MCF 10A (cell line): ENCODE measurements at regions not wholly inside any gene's neighbourhood (a gene's known extent, or its start where the extent isn't known, plus 50 kb on each side); places are given as distances from the start of the nearest gene placed in this dataset.

ENCODE experiments used
- BruUV-seq: library from RNA; stranded (reverse); fragments of 400-500 nt; replicated peaks from 2 replicates; lab custom pipeline; 2021; lab: Mats Ljungman, UMichigan
- CTCF ChIA-PET: fragments of 300-600 bp; sonication (Branson Sonifier 250); formaldehyde crosslinking; extraction: SDS; loops from one replicate; lab custom pipeline; 2021; ENCODE audit warnings: antibody characterized with exemption, inconsistent platforms; lab: Yijun Ruan, JAX
- POLR2A ChIA-PET: fragments of 300-600, 350-650 bp; sonication (Branson Sonifier 250); formaldehyde crosslinking; extraction: SDS; loops from one replicate; lab custom pipeline; 2020; ENCODE audit warnings: antibody characterized with exemption, inconsistent platforms; lab: Yijun Ruan, JAX
- DNase-seq: peaks from one replicate; pipeline ENCODE4 v3.0.0-alpha.2; 2018; ENCODE audit not compliant: unreplicated experiment
- H3K27ac Mint-ChIP-seq: one replicate; pipeline ENCODE4 v1.8.0; 2022; ENCODE audit warnings: mild to moderate bottlenecking, low read depth, mixed read lengths; ENCODE audit not compliant: unreplicated experiment
- H3K27me3 Mint-ChIP-seq: one replicate; pipeline ENCODE4 v1.8.0; 2022; ENCODE audit warnings: mixed read lengths; ENCODE audit not compliant: insufficient read depth, unreplicated experiment
- H3K36me3 Mint-ChIP-seq: one replicate; pipeline ENCODE4 v1.8.0; 2022; ENCODE audit warnings: mild to moderate bottlenecking, moderate library complexity, mixed read lengths; ENCODE audit not compliant: insufficient read depth, unreplicated experiment
- H3K4me1 Mint-ChIP-seq: one replicate; pipeline ENCODE4 v1.8.0; 2022; ENCODE audit warnings: mixed read lengths; ENCODE audit not compliant: insufficient read depth, unreplicated experiment
- H3K4me3 Mint-ChIP-seq: one replicate; pipeline ENCODE4 v1.8.0; 2022; ENCODE audit warnings: mild to moderate bottlenecking, moderate library complexity, mixed read lengths; ENCODE audit not compliant: unreplicated experiment
- H3K9me3 Mint-ChIP-seq: one replicate; pipeline ENCODE4 v1.8.0; 2022; ENCODE audit warnings: mixed read lengths; ENCODE audit not compliant: unreplicated experiment
- intact Hi-C: fragments of 100-400 bp; cut with micrococcal nuclease; formaldehyde crosslinking; loops from 2 replicates; pipeline ENCODE4 v1.14.1; 2022
- TF ChIP-seq, protein P1 (sequence below): fragments of 200-600 bp; IDR thresholded peaks from one replicate; pipeline ENCODE4 v1.8.0; 2022; ENCODE audit warnings: antibody characterized with exemption, mild to moderate bottlenecking; ENCODE audit not compliant: unreplicated experiment

DNA sequence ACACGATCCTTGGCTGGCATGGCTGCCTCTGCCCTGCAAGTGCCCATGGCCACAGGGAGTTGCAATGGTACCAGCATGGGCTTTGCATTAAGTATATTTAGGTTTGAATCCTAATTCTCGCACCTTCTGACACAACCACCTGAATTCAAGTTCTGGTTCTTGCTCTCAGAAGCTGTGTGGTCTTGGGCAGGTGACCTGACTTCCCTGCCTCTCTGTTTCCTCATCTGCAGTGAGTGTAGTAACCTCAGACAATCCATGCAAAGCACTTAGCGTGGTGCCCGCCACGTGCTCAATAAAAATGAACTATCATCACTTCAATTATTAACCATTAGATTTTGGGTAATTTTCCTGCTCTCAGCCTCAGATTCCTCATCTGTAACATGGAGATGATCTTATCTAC lies 378.8 kb upstream of the ARID1B start:
- H3K4me1 Mint-ChIP-seq, result no peaks in the 10 kb centered on the region
- H3K27ac Mint-ChIP-seq, result no peak overlapping the region
- H3K36me3 Mint-ChIP-seq, result no peaks in the 10 kb centered on the region
- no peak for DNase-seq
- H3K9me3 Mint-ChIP-seq, result no peaks in the 10 kb centered on the region
- TF ChIP-seq, protein P1, sequence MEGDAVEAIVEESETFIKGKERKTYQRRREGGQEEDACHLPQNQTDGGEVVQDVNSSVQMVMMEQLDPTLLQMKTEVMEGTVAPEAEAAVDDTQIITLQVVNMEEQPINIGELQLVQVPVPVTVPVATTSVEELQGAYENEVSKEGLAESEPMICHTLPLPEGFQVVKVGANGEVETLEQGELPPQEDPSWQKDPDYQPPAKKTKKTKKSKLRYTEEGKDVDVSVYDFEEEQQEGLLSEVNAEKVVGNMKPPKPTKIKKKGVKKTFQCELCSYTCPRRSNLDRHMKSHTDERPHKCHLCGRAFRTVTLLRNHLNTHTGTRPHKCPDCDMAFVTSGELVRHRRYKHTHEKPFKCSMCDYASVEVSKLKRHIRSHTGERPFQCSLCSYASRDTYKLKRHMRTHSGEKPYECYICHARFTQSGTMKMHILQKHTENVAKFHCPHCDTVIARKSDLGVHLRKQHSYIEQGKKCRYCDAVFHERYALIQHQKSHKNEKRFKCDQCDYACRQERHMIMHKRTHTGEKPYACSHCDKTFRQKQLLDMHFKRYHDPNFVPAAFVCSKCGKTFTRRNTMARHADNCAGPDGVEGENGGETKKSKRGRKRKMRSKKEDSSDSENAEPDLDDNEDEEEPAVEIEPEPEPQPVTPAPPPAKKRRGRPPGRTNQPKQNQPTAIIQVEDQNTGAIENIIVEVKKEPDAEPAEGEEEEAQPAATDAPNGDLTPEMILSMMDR, result no peak
- intact Hi-C loops, result no loop called here
- ChIA-PET POLR2A (no interaction called here), CTCF (interaction anchor here (0.6 kb wide), 1 partner anchor 68 kb away, joined by 4 read pairs; no protein-coding TSS in a partner anchor)
- H3K27me3 Mint-ChIP-seq, result no peaks in the 10 kb centered on the region
- no peak overlapping the region for H3K4me3 Mint-ChIP-seq
- BruUV-seq, result no TSS peak

GRCh38 chr6:156396791-156397418 lies 380.3 kb upstream of the ARID1B start:
- intact Hi-C loops, result no loop called here
- Mint-ChIP-seq H3K27ac (no peak overlapping the region), H3K9me3 (no peaks in the 10 kb centered on the region), H3K36me3 (no peaks in the 10 kb centered on the region), H3K27me3 (no peaks in the 10 kb centered on the region), H3K4me3 (no peak overlapping the region), H3K4me1 (no peaks in the 10 kb centered on the region)
- ChIA-PET POLR2A (no interaction called here), CTCF (interaction anchor here (0.5 kb wide), 1 partner anchor 21 kb away, joined by 3 read pairs; no protein-coding TSS in a partner anchor)
- DNase-seq, result no peak
- no TSS peak for BruUV-seq
- TF ChIP-seq, protein P1, result no peak

GRCh38 chr6:156396068-156396771 lies 381.0 kb upstream of the ARID1B start:
- ChIA-PET POLR2A (no interaction called here), CTCF (no interaction called here)
- Mint-ChIP-seq H3K4me1 (no peaks in the 10 kb centered on the region), H3K9me3 (no peaks in the 10 kb centered on the region), H3K4me3 (no peak overlapping the region), H3K36me3 (no peaks in the 10 kb centered on the region), H3K27ac (no peak overlapping the region), H3K27me3 (no peaks in the 10 kb centered on the region)
- DNase-seq, result no peak
- BruUV-seq, result no TSS peak
- TF ChIP-seq, protein P1, result no peak
- intact Hi-C loops, result no loop called here

DNA sequence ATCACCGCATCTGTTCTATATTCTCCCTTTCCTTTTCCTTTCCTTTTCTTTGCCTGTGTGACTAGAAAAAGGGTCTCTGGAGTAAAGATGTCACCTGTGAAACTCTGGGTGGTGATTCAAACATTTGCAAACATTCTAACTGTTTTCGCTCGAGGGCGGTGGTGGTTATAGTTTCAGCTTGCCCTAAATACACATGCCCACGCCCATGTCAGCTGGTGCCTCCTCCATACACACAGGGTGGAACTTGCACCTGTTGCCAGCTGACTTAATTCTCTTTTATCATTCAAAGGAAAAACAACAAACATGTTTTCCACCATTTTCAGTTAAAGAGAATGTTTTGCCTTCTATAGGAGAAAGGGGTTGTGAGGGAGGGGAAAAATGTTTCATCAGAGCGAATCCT lies 381.9 kb upstream of the ARID1B start:
- ChIA-PET CTCF (interaction anchor here (0.6 to 0.9 kb wide), 2 partner anchors 9 to 507 kb away, joined by 3 to 4 read pairs; no protein-coding TSS in a partner anchor), POLR2A (interaction anchor here (0.8 kb wide), 1 partner anchor 21 kb away, joined by 3 read pairs; no protein-coding TSS in a partner anchor)
- intact Hi-C loops, result no loop called here
- DNase-seq, result no peak
- Mint-ChIP-seq H3K4me1 (no peaks in the 10 kb centered on the region), H3K27ac (no peak overlapping the region), H3K4me3 (no peak overlapping the region), H3K9me3 (no peaks in the 10 kb centered on the region), H3K36me3 (no peaks in the 10 kb centered on the region), H3K27me3 (no peaks in the 10 kb centered on the region)
- TF ChIP-seq, protein P1, result no peak
- BruUV-seq, result no TSS peak
